K562 (cell line): ENCODE measurements at regions not wholly inside any gene's neighbourhood (a gene's known extent, or its start where the extent isn't known, plus 50 kb on each side); places are given as distances from the start of the nearest gene placed in this dataset.

ENCODE experiments used
- GTF3C2 ChIP-seq: IDR thresholded peaks from 3 replicates; pipeline ENCODE4 v1.6.1; 2011; ENCODE audit warnings: borderline replicate concordance, mild to moderate bottlenecking, moderate library complexity; ENCODE audit not compliant: insufficient read length; ENCODE audit errors: extremely low read depth
- ILK ChIP-seq: fragments of 450-650 bp; IDR thresholded peaks from 2 replicates; pipeline ENCODE4 v1.6.1; 2016; ENCODE audit warnings: missing genetic modification characterization, low read depth, mild to moderate bottlenecking, missing compliant biosample characterization, moderate library complexity, borderline replicate concordance
- KAT7 ChIP-seq: sonication (generic); formaldehyde crosslinking; IDR thresholded peaks from 2 replicates; pipeline ENCODE4 v1.8.0; 2022; ENCODE audit warnings: missing genetic modification reagents, mild to moderate bottlenecking, borderline replicate concordance
- KAT8 ChIP-seq: fragments of 450-650 bp; IDR thresholded peaks from 2 replicates; pipeline ENCODE4 v1.6.1; 2016; ENCODE audit warnings: low read depth, mild to moderate bottlenecking
- MEF2A ChIP-seq: IDR thresholded peaks from 2 replicates; pipeline ENCODE4 v1.6.1; 2011; ENCODE audit warnings: low read depth, mild to moderate bottlenecking, low read length, moderate library complexity; ENCODE audit not compliant: control insufficient read depth
- NKRF ChIP-seq: fragments of 450-650 bp; IDR thresholded peaks from 2 replicates; pipeline ENCODE4 v1.6.1; 2016; ENCODE audit warnings: borderline replicate concordance
- ZBED1 ChIP-seq: IDR thresholded peaks from 2 replicates; pipeline ENCODE4 v1.6.1; 2014
- ZBTB26 ChIP-seq: fragments of 450-650 bp; formaldehyde crosslinking; IDR thresholded peaks from 2 replicates; pipeline ENCODE4 v1.4.0; 2022; ENCODE audit warnings: missing genetic modification characterization
- ZNF197 ChIP-seq: fragments of 200-800 bp; sonication (Bioruptor generic); IDR thresholded peaks from 2 replicates; pipeline ENCODE4 v1.6.1; 2016; ENCODE audit warnings: low read depth, missing genetic modification characterization, missing compliant biosample characterization
- ZNF24 ChIP-seq: fragments of 450-650 bp; IDR thresholded peaks from 2 replicates; pipeline ENCODE4 v1.6.1; 2016
- ZNF277 ChIP-seq: fragments of 250-450 bp; sonication (Bioruptor Pico); IDR thresholded peaks from 2 replicates; pipeline ENCODE4 v1.8.0; 2022; ENCODE audit warnings: inconsistent platforms, mild to moderate bottlenecking, moderate library complexity, borderline replicate concordance
- ZNF280A ChIP-seq: fragments of 450-650 bp; IDR thresholded peaks from 2 replicates; pipeline ENCODE4 v1.6.1; 2018; ENCODE audit warnings: mild to moderate bottlenecking, low read depth; ENCODE audit not compliant: partially characterized antibody
- ZNF354B ChIP-seq: fragments of 250-450 bp; sonication (Bioruptor Pico); IDR thresholded peaks from 2 replicates; pipeline ENCODE4 v1.4.0; 2020
- ZNF41 ChIP-seq: fragments of 250-450 bp; sonication (Bioruptor Pico); conservative IDR thresholded peaks from 2 replicates; pipeline ENCODE4 v1.4.0; 2020; ENCODE audit warnings: mild to moderate bottlenecking
- TF ChIP-seq, protein P1 (sequence below): fragments of 450-650 bp; IDR thresholded peaks from 2 replicates; pipeline ENCODE4 v1.6.1; 2018; ENCODE audit not compliant: partially characterized antibody

DNA sequence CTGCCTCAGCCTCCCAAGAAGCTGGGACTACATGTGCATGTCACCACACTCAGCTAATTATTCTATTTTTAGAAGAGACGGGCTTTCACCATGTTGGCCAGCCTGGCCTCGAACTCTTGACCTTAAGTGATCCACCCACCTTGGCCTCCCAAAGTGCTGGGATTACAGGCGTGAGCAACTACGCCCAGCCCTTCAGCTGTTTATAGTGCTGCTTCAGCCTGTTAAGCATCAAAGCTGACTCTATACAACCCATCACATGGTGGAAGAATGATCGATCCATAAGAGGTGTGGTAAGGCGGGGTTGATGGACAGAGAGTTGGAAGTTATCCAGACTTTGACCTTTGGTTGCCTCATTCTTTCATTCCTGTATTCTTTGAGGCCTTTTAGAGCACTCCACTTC lies 56.2 kb upstream of the RAPGEF2 start (continued):
- TF ChIP-seq KAT7 (CRISPR knock-in tag) (no peak), MEF2A (peak; percentile 42; the same call in 1 of the 2 replicates), ZNF280A (no peak), ZNF197 (CRISPR knock-in tag) (no peak), ZNF24 (no peak), GTF3C2 (no peak), NKRF (no peak), KAT8 (no peak), ZNF41 (no peak), ZNF277 (CRISPR knock-in tag) (no peak), ZNF354B (no peak), ZBTB26 (CRISPR knock-in tag) (no peak), ZBED1 (no peak), ILK (tag) (no peak)
- TF ChIP-seq, protein P1, sequence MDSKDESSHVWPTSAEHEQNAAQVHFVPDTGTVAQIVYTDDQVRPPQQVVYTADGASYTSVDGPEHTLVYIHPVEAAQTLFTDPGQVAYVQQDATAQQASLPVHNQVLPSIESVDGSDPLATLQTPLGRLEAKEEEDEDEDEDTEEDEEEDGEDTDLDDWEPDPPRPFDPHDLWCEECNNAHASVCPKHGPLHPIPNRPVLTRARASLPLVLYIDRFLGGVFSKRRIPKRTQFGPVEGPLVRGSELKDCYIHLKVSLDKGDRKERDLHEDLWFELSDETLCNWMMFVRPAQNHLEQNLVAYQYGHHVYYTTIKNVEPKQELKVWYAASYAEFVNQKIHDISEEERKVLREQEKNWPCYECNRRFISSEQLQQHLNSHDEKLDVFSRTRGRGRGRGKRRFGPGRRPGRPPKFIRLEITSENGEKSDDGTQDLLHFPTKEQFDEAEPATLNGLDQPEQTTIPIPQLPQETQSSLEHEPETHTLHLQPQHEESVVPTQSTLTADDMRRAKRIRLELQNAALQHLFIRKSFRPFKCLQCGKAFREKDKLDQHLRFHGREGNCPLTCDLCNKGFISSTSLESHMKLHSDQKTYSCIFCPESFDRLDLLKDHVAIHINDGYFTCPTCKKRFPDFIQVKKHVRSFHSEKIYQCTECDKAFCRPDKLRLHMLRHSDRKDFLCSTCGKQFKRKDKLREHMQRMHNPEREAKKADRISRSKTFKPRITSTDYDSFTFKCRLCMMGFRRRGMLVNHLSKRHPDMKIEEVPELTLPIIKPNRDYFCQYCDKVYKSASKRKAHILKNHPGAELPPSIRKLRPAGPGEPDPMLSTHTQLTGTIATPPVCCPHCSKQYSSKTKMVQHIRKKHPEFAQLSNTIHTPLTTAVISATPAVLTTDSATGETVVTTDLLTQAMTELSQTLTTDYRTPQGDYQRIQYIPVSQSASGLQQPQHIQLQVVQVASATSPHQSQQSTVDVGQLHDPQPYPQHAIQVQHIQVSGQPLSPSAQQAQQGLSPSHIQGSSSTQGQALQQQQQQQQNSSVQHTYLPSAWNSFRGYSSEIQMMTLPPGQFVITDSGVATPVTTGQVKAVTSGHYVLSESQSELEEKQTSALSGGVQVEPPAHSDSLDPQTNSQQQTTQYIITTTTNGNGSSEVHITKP: no peak
